ENCODE measurements at regions not wholly inside any gene's neighbourhood (a gene's known extent, or its start where the extent isn't known, plus 50 kb on each side); places are given as distances from the start of the nearest gene placed in this dataset.

- TF ChIP-seq ZNF197 (CRISPR knock-in tag; IDR thresholded peaks at IDR 0.05; ENCODE audit: low read depth), result no peak
- TF ChIP-seq, protein P1, sequence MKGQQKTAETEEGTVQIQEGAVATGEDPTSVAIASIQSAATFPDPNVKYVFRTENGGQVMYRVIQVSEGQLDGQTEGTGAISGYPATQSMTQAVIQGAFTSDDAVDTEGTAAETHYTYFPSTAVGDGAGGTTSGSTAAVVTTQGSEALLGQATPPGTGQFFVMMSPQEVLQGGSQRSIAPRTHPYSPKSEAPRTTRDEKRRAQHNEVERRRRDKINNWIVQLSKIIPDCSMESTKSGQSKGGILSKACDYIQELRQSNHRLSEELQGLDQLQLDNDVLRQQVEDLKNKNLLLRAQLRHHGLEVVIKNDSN (CRISPR knock-in tag; IDR thresholded peaks at IDR 0.05), result no peak
- TF ChIP-seq ZNF551 (CRISPR knock-in tag; IDR thresholded peaks at IDR 0.05), result no peak
- no peak for TF ChIP-seq ZNF253 (CRISPR knock-in tag; conservative IDR thresholded peaks at IDR 0.05)
- TF ChIP-seq ZBTB11 (CRISPR knock-in tag; IDR thresholded peaks at IDR 0.05), result no peak
- no peak for TF ChIP-seq ZNF232 (CRISPR knock-in tag; IDR thresholded peaks at IDR 0.05)
- TF ChIP-seq PTRF (tag; IDR thresholded peaks at IDR 0.05), result no peak
- TF ChIP-seq ZKSCAN3 (CRISPR knock-in tag; IDR thresholded peaks at IDR 0.05), result no peak
- TF ChIP-seq E2F5 (CRISPR knock-in tag; IDR thresholded peaks at IDR 0.05), result no peak
- TF ChIP-seq, protein P2, sequence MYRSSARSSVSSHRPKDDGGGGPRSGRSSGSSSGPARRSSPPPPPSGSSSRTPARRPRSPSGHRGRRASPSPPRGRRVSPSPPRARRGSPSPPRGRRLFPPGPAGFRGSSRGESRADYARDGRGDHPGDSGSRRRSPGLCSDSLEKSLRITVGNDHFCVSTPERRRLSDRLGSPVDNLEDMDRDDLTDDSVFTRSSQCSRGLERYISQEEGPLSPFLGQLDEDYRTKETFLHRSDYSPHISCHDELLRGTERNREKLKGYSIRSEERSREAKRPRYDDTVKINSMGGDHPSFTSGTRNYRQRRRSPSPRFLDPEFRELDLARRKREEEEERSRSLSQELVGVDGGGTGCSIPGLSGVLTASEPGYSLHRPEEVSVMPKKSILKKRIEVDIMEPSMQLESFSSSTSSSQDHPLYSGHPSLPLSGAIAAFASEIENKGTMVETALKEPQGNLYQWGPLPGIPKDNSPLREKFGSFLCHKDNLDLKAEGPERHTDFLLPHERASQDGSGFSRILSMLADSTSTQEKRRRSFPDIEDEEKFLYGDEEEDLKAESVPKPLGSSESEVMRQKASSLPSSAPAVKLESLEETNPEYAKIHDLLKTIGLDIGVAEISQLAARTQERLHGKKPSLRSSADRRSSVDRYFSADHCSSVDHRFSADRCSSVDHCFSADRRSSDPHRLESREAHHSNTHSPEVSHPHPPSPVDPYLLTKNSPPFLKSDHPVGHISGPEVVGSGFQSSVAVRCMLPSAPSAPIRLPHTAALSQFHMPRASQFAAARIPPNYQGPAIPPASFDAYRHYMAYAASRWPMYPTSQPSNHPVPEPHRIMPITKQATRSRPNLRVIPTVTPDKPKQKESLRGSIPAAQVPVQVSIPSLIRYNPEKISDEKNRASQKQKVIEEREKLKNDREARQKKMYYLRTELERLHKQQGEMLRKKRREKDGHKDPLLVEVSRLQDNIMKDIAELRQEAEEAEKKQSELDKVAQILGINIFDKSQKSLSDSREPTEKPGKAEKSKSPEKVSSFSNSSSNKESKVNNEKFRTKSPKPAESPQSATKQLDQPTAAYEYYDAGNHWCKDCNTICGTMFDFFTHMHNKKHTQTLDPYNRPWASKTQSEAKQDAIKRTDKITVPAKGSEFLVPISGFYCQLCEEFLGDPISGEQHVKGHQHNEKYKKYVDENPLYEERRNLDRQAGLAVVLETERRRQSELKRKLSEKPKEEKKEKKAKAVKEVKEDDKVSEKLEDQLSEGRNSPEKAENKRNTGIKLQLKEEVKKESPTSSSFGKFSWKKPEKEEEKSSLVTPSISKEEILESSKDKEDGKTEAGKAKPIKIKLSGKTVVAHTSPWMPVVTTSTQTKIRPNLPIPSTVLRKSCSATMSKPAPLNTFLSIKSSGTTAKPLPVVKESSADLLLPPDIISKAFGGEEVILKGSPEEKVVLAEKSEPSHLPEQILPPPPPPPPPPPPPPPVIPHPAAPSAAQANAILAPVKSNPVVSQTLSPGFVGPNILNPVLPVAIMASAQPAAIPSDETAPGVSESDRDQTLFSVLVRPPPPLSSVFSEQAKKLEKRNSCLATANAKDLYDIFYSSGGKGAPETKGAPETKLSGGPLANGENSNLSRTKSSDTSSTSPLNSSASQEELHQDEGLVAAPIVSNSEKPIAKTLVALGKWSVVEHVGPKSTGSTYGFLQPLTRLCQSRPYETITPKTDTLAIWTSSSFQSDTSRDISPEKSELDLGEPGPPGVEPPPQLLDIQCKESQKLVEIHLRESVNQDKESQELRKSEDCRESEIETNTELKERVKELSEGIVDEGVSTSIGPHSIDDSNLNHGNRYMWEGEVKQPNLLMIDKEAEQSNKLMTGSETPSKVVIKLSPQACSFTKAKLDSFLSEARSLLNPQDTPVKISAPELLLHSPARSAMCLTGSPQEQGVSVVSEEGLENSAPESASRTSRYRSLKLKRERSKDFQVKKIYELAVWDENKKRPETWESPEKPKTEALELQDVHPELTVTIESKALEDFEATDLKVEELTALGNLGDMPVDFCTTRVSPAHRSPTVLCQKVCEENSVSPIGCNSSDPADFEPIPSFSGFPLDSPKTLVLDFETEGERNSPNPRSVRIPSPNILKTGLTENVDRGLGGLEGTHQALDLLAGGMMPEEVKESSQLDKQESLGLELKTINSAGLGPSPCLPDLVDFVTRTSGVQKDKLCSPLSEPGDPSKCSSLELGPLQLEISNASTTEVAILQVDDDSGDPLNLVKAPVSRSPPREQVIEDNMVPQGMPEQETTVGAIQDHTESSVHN (IDR thresholded peaks at IDR 0.05; ENCODE audit: borderline replicate concordance in 1 of 2, low read depth in 1 of 2), result no peak
- no peak for TF ChIP-seq ZBTB1 (CRISPR knock-in tag; IDR thresholded peaks at IDR 0.05; ENCODE audit: borderline replicate concordance, low read depth)
- TF ChIP-seq SRSF1 (IDR thresholded peaks at IDR 0.05; ENCODE audit: low read depth, low read length), result no peak
- TF ChIP-seq CEBPG (CRISPR knock-in tag; IDR thresholded peaks at IDR 0.05), result no peak
- TF ChIP-seq CEBPG (tag; conservative IDR thresholded peaks at IDR 0.05 in 1 of 2, IDR thresholded peaks at IDR 0.05 in 1 of 2), result no peak
- TF ChIP-seq POLR3G (IDR thresholded peaks at IDR 0.05; ENCODE audit: extremely low read depth, insufficient read length, insufficient replicate concordance), result no peak
These were observed 625.6 kb downstream of the BCOR start (continued) for GRCh38 chrX:39472161-39472560.
